Erythroblast (primary cell): ENCODE measurements at regions not wholly inside any gene's neighbourhood (a gene's known extent, or its start where the extent isn't known, plus 50 kb on each side); places are given as distances from the start of the nearest gene placed in this dataset.

Experiments
- DNase-seq, 2 experiments: peaks; one replicate each; lab custom pipeline; 2025; lab: John Stamatoyannopoulos, UW
- GATA1 ChIP-seq: IDR thresholded peaks from 2 replicates; pipeline ENCODE4 v1.6.1; 2011; ENCODE audit warnings: low read depth, mild to moderate bottlenecking, control low read depth, low read length, moderate library complexity
- POLR2A ChIP-seq: IDR thresholded peaks from 2 replicates; pipeline ENCODE4 v1.6.1; 2011; ENCODE audit warnings: mild to moderate bottlenecking, low read length

DNA sequence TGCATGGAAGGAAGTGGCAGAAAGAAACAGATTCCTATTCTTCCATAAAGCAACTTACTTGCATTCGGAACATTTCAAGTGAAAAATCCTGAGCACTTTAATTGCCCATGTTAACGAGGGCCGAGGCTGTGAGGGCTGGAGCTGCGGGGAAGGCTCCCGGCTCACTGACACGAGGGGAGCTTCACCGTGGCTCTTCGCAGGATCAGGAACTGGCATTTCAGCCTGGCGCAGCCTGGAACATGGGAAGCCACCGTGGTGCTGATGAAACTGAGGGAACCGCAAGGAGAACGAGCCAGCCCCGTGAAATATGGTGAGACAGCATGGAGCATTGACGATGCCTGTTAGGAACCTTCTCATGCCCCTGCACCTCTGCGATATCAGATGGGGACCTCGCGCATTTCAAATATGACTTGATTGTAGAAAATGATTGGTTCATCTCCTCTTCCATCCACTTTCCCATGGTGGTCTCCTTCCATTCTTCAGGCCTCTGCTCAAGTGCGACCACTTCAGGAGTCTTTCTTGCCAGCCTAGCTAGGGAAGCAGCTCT, 236.9 kb downstream of the TBXT start:
- DNase-seq: no peak
- no peak for TF ChIP-seq GATA1
- no peak for TF ChIP-seq POLR2A

DNA sequence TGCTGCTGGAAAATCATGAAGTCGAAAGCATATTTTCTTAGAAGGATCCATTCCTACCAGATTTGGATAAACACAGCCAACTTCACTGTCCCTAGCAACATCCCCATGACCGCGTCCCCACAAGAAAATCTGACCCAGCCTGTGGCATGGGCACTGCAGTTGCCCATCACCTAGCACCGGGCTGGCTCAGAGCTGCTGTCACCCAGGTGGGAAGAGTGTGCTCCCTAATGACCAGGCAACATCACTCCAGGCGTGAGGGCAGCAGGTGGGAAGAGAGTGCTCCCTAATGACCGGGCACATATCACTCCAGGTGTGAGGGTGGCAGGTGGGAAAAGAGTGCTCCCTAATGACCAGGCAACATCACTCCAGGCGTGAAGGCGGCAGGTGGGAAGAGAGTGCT, 238.0 kb downstream of the TBXT start:
- no peak for DNase-seq
- TF ChIP-seq POLR2A (no peak), GATA1 (no peak)

- no peak for DNase-seq
- no peak for TF ChIP-seq POLR2A
- no peak for TF ChIP-seq GATA1
Observed at GRCh38 chr6:165926378-165926777, 241.3 kb downstream of the TBXT start.

GRCh38 chr6:165925474-165926156, 242.0 kb downstream of the TBXT start:
- DNase-seq: no peak
- TF ChIP-seq GATA1: no peak
- no peak for TF ChIP-seq POLR2A

- no peak for DNase-seq
- no peak for TF ChIP-seq POLR2A
- no peak for TF ChIP-seq GATA1
Observed at GRCh38 chr6:165922309-165922794, 245.3 kb downstream of the TBXT start.

DNA sequence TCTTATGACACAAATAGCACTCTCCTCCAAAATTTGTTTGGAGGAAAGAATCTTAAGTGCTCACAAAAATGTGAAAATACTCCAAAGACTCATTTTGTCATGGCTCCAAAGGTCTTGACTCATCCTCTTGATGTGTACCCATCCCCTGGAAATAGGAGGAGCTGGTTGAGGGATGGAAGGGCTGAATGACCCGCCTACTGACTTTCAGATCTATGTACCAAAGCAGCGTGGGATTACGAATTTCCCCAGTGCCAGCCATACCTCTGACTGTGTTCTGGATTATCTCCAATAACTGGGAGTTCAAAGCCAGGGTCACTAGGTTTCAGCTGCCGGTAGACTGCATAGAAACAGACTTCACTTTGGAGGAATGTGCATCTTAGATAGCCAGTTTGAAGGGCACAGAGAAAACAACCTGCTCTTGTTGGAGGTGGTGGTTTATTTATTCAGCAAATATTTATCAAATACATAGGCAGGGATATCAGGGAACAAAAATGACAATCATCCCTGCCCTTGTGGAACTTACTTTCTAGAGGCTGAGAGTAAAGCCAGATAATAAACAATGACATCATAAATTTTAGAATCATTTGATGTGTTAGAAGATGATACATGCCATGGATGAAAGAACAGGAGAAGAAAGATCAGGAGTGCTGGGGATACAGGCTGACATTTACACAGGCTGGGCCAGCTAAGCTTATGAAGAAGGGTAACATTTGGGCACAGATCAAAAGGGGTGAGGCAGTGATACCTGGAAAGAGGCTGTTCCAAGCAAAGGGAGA, 246.6 kb downstream of the TBXT start:
- DNase-seq: no peak
- TF ChIP-seq GATA1 (no peak), POLR2A (no peak)

- no peak for TF ChIP-seq GATA1
- TF ChIP-seq POLR2A: no peak
- no peak for DNase-seq
Observed at GRCh38 chr6:165917576-165917975, 250.1 kb downstream of the TBXT start.

DNA sequence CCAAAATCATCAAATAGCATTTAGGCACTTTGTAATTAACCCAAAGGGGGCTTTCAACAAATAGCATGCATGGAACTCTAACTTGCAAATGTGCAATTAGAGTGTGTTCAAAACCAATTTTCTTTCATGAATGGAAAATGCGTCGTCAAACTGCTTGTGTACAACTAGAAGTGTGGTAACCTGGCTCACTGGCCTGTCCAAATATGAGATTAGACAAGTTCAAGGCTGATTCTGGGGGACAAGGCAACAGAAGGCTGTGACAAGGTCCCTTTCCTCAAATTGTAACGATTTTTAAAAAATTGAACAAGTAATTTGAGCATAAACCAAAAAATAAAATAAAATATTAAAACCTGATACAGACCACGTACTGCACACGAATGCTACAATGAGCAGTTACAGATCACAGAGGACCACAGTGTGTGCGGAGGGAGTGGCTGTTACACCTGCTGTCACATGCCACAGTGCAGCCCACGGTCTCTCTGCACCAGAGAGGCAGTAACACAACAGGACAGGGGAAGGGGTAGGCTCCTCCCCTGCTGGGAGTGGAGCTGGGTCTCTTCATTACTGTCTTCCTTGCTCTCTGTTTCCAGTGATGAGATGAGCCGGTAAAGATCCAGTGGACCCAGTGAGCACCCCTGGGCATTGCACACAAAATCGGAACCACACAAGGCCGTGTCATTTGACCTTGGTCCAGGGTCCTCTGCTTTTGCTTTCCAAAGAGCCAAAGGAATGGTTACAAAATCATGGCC, 252.2 kb upstream of the PDE10A start:
- no peak for TF ChIP-seq POLR2A
- no peak for TF ChIP-seq GATA1
- no peak for DNase-seq

DNA sequence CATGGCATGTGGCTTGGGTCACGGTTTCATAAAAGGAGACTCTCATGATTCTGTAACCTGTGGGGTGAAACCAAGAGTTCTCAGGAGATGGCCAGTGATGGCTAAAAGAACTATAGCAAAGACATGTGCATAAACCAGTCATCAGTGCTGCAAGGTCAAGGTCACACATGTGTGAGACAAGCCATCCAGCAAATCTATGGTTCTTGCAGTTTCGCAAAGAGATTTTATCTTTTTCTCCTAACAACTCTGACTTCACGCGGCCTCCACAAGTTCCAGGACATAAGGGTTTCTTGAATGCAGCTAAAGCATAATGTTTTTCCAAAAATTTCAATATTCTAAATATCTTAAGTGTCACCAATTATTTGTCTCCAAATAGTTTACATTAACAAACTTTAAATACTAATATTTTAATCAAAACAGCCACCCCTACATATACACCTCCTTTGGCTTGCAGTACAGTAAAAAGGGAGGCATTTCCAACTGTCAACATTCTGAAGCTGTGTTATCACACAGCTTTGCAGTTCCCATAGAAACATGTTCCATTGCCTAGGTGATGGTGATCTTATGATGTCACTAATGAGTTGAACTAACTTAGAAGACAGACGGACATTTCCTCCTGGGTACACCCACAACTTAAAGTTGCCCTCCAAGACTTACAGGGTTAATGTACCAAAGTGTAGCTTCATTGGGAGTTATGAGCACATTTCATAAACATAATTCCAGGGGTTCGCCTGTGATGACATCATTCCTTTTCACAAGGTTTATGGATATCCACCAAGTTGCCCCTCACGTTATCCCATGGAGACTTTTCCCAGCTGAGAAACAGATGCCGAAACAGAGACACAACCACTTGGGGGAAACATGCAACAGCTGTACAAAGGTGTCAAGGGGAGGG, 250.9 kb upstream of the PDE10A start:
- no peak for DNase-seq
- TF ChIP-seq POLR2A: no peak
- no peak for TF ChIP-seq GATA1

- no peak for DNase-seq
- TF ChIP-seq POLR2A (no peak), GATA1 (no peak)
Observed at GRCh38 chr6:165910184-165910966, 247.3 kb upstream of the PDE10A start.

- no peak for DNase-seq
- no peak for TF ChIP-seq POLR2A
- no peak for TF ChIP-seq GATA1
Observed at GRCh38 chr6:165906736-165907135, 243.7 kb upstream of the PDE10A start.

DNA sequence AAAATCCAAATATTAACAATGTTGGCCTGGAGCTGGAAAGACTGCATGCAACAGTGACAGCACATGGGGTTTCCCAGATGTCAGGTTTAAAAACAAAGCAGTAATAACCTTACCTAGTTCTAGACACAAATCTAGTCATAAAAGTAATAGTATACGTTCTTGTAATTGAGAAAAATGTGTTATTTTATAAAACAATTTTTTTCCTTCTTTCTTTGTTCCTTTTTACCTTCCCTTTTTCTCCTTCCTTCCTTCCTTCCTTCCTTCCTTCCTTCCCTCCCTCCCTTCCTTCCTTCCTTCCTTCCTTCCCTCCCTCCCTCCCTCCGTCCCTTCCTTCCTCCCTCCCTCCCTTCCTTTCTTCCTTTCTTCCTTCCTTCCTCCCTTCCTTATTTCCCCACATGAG, 242.7 kb upstream of the PDE10A start:
- DNase-seq: no peak
- no peak for TF ChIP-seq GATA1
- TF ChIP-seq POLR2A: no peak
